ENCODE measurements at regions not wholly inside any gene's neighbourhood (a gene's known extent, or its start where the extent isn't known, plus 50 kb on each side); places are given as distances from the start of the nearest gene placed in this dataset.

- TF ChIP-seq E2F4 (IDR thresholded peaks at IDR 0.05; ENCODE audit: low read depth, low read length) (no peak), SMAD1 (IDR thresholded peaks at IDR 0.05; ENCODE audit: low read depth, partially characterized antibody) (no peak), PML (IDR thresholded peaks at IDR 0.05; ENCODE audit: low read length) (no peak), KDM1A (IDR thresholded peaks at IDR 0.05; ENCODE audit: borderline replicate concordance) (no peak)
Observed at GRCh38 chrX:16451334-16451733, 198.6 kb upstream of the S100G start (continued).

GRCh38 chrX:16454926-16455325 is 195.0 kb upstream of the S100G start:
- POLR2A ChIA-PET, result no interaction called here
- Histone ChIP-seq H3K36me3 (ENCODE audit: control insufficient read depth in 2 of 2, insufficient read depth in 2 of 2, low read length in 1 of 2) (no peaks in the 10 kb centered on the region), H3K79me2 (ENCODE audit: control insufficient read depth, insufficient read depth, low read length) (no peaks in the 10 kb centered on the region), H3K4me1 (ENCODE audit: control insufficient read depth, insufficient read depth, low read length) (no peaks in the 10 kb centered on the region), H3K9me3 (replicated peaks; ENCODE audit: control insufficient read depth, insufficient read depth, low read length) (no peaks in the 10 kb centered on the region), H4K20me1 (ENCODE audit: control insufficient read depth, insufficient read depth) (no peaks in the 10 kb centered on the region), H3K9ac (ENCODE audit: control insufficient read depth, insufficient read depth, low read length) (no peak overlapping the region), H3K27me3 (replicated peaks in 1 of 2; ENCODE audit: control insufficient read depth in 2 of 2, insufficient read depth in 2 of 2, low read length in 1 of 2) (no peaks in the 10 kb centered on the region), H2AFZ (ENCODE audit: control insufficient read depth, low read depth, low read length) (no peak overlapping the region), H3K4me3 (no peak overlapping the region), H3K4me2 (ENCODE audit: control insufficient read depth, insufficient read depth) (no peak overlapping the region), H3K27ac (ENCODE audit: control insufficient read depth, insufficient read depth) (no peak overlapping the region)
- WGBS (ENCODE audit: insufficient coverage, insufficient replicate concordance, low lambda C conversion rate, missing lambda C conversion rate), result 8% methylated on average over 1 of the region's 1 CpG
- intact Hi-C loops (cut with micrococcal nuclease; ENCODE audit: unreplicated experiment) (no loop called here), in situ Hi-C loops (cut with MboI) (no loop called here)
- no peak for FAIRE-seq
- CTCF ChIA-PET, result no interaction called here
- no TSS peak for BruUV-seq (replicated peaks)
- DNase-seq (ENCODE audit: low read depth, low spot score), result no peak
- SMC1A ChIA-PET (ENCODE audit: uncharacterized antibody, unreplicated experiment), result no interaction called here
- TF ChIP-seq RB1 (IDR thresholded peaks at IDR 0.05; ENCODE audit: borderline replicate concordance) (no peak), MYC (IDR thresholded peaks at IDR 0.05; ENCODE audit: insufficient read depth, insufficient read length, insufficient replicate concordance, low read length, severe bottlenecking) (no peak), RAD51 (IDR thresholded peaks at IDR 0.05) (no peak), IKZF2 (IDR thresholded peaks at IDR 0.05) (no peak), WRNIP1 (IDR thresholded peaks at IDR 0.05; ENCODE audit: borderline replicate concordance, low read depth, low read length) (no peak), CHD4 (IDR thresholded peaks at IDR 0.05) (no peak), NBN (IDR thresholded peaks at IDR 0.05) (no peak), GATAD2B (conservative IDR thresholded peaks at IDR 0.05; ENCODE audit: low read depth) (no peak), MTA2 (IDR thresholded peaks at IDR 0.05; ENCODE audit: low read depth) (no peak), ZBTB33 (IDR thresholded peaks at IDR 0.05) (no peak), MEF2A (IDR thresholded peaks at IDR 0.05; ENCODE audit: insufficient read depth, low read depth, low read length) (no peak), MYB (IDR thresholded peaks at IDR 0.05; ENCODE audit: borderline replicate concordance, low read depth, low read length) (no peak), TAF1 (IDR thresholded peaks at IDR 0.05; ENCODE audit: borderline replicate concordance, low read depth, low read length) (no peak), ZBTB11 (CRISPR knock-in tag; IDR thresholded peaks at IDR 0.05) (no peak)
- RAD21 ChIA-PET (ENCODE audit: unreplicated experiment), result no interaction called here
- ATAC-seq, result no peak

Data from GM12878 (cell line).